Nucleus accumbens (tissue), 56 donors: ENCODE measurements at regions not wholly inside any gene's neighbourhood (a gene's known extent, or its start where the extent isn't known, plus 50 kb on each side); places are given as distances from the start of the nearest gene placed in this dataset.
"Not testable (repeated sequence)": the region's sequence is repeated elsewhere in the genome, so short reads cannot be mapped to it uniquely, and the experiment has no call there.

Experiments
- DNase-seq, 56 donors: peaks; one replicate each; lab custom pipeline; 2025; lab: John Stamatoyannopoulos, UW

DNA sequence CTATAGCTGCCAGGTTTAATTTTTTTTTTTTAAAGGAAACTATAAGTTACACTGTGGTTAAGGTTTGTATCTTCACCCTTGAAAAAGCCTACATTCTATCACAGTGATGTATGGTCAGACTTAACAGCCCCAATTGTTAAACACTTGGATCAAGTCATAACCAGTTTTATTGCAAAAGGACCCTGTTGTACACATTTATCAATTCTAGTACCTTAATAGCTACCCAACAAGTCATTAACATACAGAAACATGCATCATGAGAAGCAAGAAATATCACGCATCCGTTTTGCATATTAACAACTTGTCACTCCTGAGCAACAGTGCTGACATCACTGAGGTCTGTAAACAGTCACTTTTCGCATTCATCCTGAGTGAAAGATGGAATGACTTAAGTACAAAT lies 62.4 kb upstream of the AMN1 start:
- not testable (repeated sequence) for DNase-seq

DNA sequence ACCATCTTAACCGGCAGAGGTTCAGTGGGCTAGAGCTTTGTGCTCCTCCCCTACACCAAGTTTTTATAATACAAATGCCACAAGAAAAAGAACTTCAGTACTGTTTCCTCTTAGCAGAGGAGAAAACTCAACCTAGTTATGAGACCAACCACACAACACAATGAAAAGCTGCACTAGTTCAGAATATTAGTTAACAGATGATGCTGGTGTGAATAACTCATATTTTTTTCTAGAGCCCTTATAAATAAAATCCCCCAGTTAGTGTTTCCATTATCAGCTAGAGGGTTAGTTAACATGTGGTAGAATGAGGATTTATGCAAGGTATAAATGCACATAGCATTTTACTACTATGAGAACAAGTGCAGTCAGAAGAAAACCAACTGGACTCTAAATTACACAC lies 61.9 kb upstream of the AMN1 start:
- DNase-seq, result no peak

DNA sequence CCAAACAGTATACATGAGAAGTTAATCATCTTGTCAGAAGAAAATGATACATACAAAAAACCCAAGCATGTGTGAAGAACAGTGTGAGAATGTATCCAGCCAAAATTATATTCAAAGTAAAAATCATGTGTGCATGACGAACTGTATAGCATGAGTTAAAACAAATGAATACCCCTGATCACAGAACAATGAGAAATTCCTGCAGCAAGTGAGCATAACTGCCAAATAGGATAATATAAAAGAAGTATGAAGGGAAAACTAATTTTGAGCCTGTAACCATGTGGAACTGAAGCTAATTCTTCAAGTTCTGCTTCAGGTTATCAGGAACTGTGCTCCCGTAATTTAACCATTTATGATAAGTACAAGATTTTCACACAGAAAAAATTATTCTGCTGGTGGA lies 56.5 kb upstream of the AMN1 start:
- no peak for DNase-seq

DNA sequence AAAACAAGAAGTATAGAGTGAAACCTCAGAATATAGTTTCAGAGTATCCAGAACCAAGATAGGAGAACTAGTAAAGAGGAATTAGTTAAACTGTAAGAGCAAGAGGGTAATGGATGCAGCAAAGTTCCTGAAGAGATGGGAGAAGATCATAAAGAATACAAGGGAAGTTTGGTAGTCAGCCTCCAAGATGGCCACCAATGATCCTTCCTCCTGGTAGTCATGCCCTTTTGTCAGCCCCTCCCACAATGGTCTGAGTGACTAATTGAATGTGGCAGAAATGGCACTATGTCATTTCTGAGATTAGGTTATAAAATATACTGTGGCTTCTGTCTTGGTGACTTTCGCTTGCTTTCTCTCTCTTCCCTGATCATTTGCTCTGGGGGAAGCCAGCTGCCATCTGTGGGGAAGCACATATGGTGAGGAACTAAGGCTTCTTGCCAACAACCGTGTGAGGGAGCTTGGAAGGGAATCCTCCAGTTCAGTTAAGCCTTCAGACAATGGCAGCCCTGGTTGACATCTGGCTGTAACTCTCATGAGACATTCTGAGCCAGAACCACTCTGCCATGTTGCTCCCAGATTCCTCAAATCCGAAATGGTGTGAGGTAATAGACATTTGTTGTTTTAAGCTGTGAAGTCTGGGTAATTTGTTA lies 55.3 kb upstream of the AMN1 start:
- no peak for DNase-seq

DNA sequence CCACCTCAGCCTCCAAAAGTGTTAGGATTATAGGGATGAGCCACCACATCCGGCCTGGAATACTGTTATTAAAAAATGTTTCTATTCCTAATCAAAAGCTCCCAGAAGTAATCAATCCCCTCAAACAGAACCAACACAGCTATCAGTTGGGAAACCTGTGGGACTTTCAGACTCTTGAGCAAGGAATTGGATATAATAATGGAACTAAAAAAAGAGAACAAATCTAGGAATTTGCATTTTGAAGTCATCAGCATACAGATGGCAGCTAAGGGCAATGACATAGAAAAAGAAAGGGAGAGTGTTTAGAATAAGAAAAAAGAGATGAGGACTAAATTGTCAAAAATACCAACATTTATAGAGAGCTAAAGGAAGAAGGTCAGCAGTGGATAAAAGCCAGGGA lies 54.7 kb upstream of the AMN1 start:
- DNase-seq, result no peak

DNA sequence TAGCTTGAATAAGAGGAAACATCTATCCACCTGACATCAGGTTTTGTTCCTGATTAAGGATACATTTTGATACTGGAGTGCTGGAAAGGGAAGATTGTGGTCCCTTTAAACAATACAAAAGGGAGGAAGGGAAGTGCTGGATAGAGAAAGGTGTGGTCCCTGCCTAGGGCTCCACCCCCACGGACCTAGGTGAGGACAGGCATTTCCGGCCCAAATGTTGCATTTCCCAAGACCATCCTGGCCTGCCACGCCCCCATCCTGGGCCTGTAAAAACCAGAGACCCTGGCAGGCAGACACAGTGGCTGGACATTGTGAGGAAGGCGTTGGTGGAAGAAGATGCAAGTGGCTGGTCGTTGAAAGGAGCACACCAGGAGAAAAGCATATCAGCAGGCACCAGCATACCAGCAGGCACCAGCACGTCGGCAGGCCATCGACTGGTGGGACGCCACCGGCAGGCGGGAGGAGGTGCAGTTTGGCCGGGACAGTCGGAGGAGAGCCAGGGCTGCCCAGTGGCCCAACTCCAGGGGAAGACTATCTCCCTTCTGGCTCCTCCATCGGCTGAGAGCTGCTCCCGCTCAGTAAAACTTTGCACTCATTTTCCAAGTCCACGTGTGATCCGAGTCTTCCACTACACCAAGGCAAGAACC lies 53.2 kb upstream of the AMN1 start:
- DNase-seq, result no peak

DNA sequence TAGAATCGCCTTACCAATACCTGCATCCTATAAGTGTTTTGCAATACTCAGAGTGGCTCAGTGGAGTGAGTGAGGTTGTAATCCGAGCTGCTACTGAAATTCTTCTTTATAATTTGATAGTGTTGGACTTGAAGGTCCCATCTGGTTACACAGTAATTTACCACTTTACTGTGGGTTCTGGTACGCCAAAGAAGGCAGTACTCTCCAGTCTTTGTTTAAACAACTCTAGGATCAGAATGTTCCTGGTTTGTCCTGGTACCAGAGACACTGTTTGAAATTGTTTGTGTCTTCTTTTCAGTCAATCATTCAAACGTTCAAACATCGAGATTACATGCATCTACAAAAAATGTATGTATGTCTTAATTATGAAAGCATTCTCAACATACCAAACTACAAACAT lies 51.3 kb upstream of the AMN1 start:
- no peak for DNase-seq

DNA sequence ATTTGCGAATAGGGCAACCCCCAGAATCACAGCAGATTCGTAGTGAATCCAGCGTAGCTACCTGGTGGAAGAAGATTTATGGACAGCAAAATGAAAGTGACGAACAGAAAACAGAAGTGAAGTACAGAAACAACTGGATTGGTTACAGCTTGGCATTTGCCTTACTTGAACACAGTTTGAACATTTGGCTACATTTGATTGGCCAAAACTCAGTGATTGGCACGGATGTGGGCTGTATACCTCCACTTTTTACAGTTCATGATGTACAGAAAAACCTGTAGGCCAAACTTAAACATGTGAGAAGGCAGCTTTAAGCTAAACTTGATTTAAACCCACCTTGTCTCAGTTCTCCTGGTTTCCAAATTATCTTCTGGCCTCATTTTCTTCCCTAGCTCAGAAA lies 49.9 kb upstream of the AMN1 start:
- DNase-seq, result no peak
